Neural crest cell (in vitro differentiated cells): ENCODE measurements at regions not wholly inside any gene's neighbourhood (a gene's known extent, or its start where the extent isn't known, plus 50 kb on each side); places are given as distances from the start of the nearest gene placed in this dataset.

Source experiments
- DNase-seq: peaks from one replicate; pipeline ENCODE4 v3.0.0; 2021; ENCODE audit warnings: low read depth, mixed read lengths, low spot score
- H3K27ac Mint-ChIP-seq: one replicate; pipeline ENCODE4 v1.8.0; 2021; ENCODE audit warnings: mild to moderate bottlenecking, mixed read lengths; ENCODE audit not compliant: unreplicated experiment
- H3K27me3 Mint-ChIP-seq: 2 replicates; pipeline ENCODE4 v1.8.0; 2021; ENCODE audit warnings: low read depth, mild to moderate bottlenecking, mixed read lengths
- H3K36me3 Mint-ChIP-seq: 2 replicates; pipeline ENCODE4 v1.8.0; 2021; ENCODE audit warnings: low read depth, mild to moderate bottlenecking, mixed read lengths
- H3K4me1 Mint-ChIP-seq: 2 replicates; pipeline ENCODE4 v1.8.0; 2021; ENCODE audit warnings: mixed read lengths
- H3K4me3 Mint-ChIP-seq: one replicate; pipeline ENCODE4 v1.8.0; 2021; ENCODE audit warnings: mild to moderate bottlenecking, mixed read lengths
- H3K9me3 Mint-ChIP-seq: 2 replicates; pipeline ENCODE4 v1.8.0; 2021; ENCODE audit warnings: mixed read lengths
- TF ChIP-seq, protein P1 (sequence below): fragments of 200-600 bp; sonication (generic); conservative IDR thresholded peaks from 2 replicates; pipeline ENCODE4 v1.5.0; 2021; ENCODE audit warnings: antibody characterized with exemption, mild to moderate bottlenecking

DNA sequence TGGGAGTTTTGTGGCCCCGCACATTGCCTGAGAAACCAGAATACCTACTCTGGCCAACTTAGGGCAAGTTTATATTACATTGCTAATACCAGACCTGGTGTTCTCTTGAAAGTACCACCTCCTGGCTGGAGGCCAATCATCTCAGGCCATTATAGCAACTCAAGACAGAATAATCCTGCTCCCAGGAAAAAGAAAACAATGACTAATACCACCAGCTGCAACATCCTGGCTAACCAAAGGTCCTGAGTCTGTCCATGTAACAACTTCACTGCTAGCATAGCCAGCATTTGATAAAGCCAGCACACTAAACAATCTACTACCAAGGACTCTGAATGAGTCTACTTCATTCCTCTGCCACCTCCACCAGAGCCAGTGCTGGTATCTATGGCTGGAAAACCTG is 1298.7 kb upstream of the CNTN5 start:
- H3K4me1 Mint-ChIP-seq: no peaks in the 10 kb centered on the region
- no peaks in the 10 kb centered on the region for H3K36me3 Mint-ChIP-seq
- peaks cover 4% of the 10 kb centered on the region for H3K9me3 Mint-ChIP-seq
- no peak for DNase-seq
- H3K27ac Mint-ChIP-seq: no peak overlapping the region
- H3K4me3 Mint-ChIP-seq: no peak overlapping the region
- no peaks in the 10 kb centered on the region for H3K27me3 Mint-ChIP-seq
- TF ChIP-seq, protein P1, sequence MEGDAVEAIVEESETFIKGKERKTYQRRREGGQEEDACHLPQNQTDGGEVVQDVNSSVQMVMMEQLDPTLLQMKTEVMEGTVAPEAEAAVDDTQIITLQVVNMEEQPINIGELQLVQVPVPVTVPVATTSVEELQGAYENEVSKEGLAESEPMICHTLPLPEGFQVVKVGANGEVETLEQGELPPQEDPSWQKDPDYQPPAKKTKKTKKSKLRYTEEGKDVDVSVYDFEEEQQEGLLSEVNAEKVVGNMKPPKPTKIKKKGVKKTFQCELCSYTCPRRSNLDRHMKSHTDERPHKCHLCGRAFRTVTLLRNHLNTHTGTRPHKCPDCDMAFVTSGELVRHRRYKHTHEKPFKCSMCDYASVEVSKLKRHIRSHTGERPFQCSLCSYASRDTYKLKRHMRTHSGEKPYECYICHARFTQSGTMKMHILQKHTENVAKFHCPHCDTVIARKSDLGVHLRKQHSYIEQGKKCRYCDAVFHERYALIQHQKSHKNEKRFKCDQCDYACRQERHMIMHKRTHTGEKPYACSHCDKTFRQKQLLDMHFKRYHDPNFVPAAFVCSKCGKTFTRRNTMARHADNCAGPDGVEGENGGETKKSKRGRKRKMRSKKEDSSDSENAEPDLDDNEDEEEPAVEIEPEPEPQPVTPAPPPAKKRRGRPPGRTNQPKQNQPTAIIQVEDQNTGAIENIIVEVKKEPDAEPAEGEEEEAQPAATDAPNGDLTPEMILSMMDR: no peak

DNA sequence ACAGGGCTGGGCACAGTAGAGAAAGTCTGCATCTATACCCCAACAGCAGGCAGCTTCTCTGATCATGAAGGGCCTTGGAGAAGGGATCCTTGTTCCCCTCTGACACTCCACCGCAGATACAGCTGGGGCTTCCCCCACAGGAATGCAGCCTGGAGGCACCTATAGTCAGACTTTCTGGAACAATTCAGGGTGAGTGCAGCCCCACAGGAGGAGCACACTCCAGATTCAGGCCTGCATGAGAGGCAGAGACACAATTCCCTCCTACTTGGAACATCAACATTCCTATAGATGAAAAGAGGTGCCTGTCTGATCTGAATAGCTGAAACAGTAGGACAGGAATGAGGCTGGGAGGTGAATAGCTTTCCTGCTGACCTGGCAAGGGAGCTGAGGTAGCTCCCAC is 1298.0 kb upstream of the CNTN5 start:
- DNase-seq: no peak
- Mint-ChIP-seq H3K27me3 (no peaks in the 10 kb centered on the region), H3K27ac (no peak overlapping the region), H3K4me3 (no peak overlapping the region), H3K9me3 (peaks cover 4% of the 10 kb centered on the region), H3K4me1 (no peaks in the 10 kb centered on the region), H3K36me3 (no peaks in the 10 kb centered on the region)
- TF ChIP-seq, protein P1: no peak

DNA sequence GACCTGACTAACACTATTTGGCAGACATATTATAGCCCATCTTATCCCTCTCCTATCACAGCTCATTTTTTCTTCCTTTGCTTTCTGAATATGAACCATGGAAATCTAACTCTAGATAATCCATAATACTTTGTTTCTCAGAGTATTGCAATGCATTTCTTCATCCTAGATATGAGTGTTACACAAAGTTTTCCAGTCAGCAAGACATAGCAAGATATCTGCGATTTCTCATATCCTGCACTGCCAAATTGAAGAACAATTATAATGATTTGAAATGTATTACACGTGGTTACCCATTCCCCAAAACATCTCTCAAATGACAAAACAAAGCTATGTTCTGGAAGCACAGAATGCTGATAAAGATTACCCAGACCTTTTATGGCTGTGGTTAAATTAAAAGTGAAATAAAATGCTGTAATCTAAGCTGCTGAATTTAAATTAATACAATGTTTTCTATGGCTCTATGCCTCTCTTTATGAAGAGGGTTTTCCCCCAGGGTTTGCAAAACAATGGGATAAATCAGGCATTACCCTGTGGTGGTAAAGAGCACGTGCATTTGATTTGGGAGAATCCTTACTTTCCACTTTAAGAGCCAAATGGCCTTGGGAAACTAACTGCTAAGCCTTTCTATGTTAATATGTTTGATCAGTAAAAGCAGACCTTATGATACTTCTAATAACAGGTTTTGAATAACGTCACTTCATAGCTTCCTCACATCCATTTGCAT is 1291.0 kb upstream of the CNTN5 start:
- Mint-ChIP-seq H3K36me3 (no peaks in the 10 kb centered on the region), H3K27ac (no peak overlapping the region), H3K9me3 (peaks cover 2% of the 10 kb centered on the region), H3K4me1 (no peaks in the 10 kb centered on the region), H3K4me3 (no peak overlapping the region), H3K27me3 (no peaks in the 10 kb centered on the region)
- no peak for DNase-seq
- TF ChIP-seq, protein P1: no peak

DNA sequence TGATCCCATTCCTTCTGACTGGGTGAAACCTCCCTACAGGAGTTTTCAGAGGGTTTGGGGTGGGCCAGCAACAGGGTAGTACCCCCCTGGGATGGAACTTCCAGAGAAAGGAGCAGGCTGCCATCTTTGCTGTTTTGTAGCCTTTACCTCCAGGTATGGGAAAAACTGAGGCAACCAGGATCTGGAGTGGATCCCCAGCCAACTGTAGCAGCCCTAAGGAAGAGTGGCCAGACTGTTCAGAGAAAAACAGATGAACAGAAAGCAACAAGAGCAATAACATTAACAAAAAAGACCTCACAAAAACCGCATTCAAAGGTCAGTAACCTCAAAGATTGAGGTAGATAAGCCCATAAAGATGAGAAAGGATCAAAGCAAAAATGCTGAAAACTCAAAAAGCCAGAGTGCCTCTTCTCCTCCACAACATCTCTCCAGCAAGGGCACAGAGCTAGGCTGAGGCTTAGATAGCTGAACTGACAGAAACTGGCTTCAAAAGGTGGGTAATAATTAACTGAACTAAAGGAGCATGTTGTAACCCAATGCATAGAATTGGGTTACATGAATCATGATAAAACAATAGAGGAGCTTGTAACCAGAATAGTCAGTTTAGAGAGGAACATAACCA is 1288.6 kb upstream of the CNTN5 start:
- Mint-ChIP-seq H3K27me3 (no peaks in the 10 kb centered on the region), H3K4me3 (no peak overlapping the region), H3K9me3 (no peaks in the 10 kb centered on the region), H3K4me1 (no peaks in the 10 kb centered on the region), H3K36me3 (no peaks in the 10 kb centered on the region), H3K27ac (no peak overlapping the region)
- DNase-seq: no peak
- TF ChIP-seq, protein P1: no peak

DNA sequence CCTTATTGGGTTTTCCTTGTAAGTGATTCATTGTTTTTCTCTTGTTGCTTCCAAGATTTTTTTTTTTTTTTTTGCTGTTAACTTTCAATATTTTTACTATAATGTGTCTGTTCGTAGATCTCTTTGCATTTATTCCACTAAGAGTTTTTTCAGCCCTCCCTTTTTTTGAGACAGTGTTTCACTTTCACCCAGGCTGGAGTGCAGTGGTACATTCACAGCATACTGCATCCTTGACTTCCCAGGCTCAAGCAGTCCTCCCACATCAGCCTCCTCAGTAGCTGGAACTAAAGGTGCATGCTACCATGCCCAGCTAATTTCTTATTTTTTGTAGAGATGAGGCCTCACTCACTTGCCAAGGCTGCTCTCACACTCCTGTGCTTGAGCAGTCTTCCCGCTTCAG is 1282.0 kb upstream of the CNTN5 start:
- no peaks in the 10 kb centered on the region for H3K4me1 Mint-ChIP-seq
- no peak overlapping the region for H3K4me3 Mint-ChIP-seq
- no peak for DNase-seq
- no peaks in the 10 kb centered on the region for H3K27me3 Mint-ChIP-seq
- TF ChIP-seq, protein P1: no peak
- no peak overlapping the region for H3K27ac Mint-ChIP-seq
- H3K36me3 Mint-ChIP-seq: no peaks in the 10 kb centered on the region
- H3K9me3 Mint-ChIP-seq: peaks cover 4% of the 10 kb centered on the region
